Hindlimb muscle (tissue), 1 donor: ENCODE measurements at regions not wholly inside any gene's neighbourhood (a gene's known extent, or its start where the extent isn't known, plus 50 kb on each side); places are given as distances from the start of the nearest gene placed in this dataset.
"Not testable (repeated sequence)": the region's sequence is repeated elsewhere in the genome, so short reads cannot be mapped to it uniquely, and the experiment has no call there.

Experiments
- DNase-seq: peaks from one replicate; pipeline ENCODE4 v3.0.0-alpha.2; 2013

DNA sequence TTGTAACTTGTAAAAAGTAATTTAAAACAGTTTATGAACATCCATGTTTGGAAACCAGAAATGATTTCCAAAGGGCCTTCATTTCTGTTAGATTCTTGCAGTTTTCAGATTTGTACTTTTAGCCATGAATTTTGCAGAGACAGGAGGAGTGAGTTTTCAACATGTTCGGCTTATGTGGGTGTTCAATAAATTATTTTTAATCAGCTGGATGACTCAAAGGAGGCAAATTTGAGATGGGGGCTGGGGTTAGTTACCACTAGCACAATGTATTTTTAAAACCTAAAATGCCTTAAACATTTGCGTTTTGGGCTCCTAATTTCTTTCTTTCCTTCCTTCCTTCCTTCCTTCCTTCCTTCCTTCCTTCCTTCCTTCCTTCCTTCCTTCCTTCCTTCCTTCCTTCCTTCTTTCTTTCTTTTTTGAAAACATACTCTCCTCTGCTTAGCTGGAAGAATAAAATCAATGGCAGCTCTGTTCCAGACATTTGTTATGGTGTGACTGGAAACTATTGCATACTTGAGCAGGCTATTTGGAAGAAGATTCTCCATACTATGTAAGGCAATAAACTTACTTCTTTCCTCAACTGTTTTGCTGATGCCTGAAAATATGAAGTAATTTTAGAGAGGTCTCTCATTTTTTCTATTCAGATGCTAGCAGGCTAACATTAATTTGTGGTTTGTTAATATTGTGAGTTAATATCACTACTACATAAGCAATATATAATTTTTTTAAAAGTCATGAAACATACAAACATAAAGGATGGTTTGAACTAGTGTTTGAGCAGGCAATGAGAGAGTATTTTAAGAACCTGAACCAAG is 394.4 kb downstream of the NYAP2 start:
- DNase-seq: no peak

DNA sequence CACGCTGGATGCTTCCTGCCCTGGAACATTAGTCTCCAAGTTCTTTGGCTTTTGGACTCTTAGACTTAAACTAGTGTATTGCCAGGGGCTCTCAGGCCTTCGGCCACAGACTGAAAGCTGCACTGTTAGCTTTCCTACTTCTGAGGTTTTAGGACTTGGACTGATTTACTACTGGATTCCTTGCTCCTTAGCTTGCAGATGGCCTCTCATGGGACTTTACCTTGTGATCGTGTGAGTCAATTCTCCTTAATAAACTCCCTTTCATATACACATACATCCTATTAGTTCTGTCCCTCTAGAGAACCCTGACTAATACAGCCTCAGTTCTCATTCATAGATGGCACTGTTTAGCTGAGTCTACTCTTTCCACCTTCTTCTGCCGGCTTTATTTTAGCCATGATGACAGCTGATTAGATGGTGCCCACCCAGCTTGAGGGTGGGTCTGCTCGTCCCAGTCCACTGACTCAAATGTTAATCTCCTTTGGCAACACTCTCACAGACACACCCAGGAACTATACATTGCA is 389.1 kb downstream of the NYAP2 start:
- no peak for DNase-seq

DNA sequence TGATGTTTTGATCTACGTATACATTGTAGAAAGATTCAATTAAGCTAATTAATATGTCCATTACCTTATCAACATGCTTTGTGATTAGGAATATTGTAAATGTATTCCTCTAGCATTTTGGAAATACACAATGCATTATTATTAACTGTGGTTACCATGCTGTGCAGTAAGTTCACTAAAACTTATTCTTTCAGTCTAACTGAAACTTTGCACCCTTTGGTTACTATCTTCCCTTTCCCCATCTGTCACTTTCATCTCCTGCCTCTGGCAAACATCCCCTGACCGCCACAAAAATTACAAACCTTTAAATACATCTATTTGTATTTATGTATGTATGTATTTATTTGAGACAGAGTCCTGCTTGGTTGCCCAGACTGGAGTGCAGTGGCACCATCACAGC is 388.0 kb downstream of the NYAP2 start:
- no peak for DNase-seq

- no peak for DNase-seq
These were observed 382.5 kb downstream of the NYAP2 start for GRCh38 chr2:225781991-225782390.

DNA sequence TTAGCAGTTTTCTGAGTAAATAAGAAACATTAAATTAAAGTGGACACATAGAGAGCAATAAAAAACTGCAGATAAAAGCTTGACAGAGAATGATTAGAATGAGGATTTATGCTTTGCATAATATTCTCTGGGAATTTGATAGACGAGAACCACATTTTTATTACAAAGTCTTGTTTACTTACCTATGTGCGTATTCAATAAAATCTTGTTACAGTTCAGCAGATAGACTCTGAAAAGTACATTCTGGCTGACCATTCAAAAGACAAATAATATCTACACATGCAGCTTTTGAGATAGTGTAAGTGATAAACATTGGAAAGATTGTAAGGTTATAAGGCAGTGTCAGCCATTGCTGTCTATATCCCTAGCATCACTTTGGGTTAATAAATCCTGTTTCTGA is 381.6 kb downstream of the NYAP2 start:
- no peak for DNase-seq

GRCh38 chr2:225779829-225780228 is 380.3 kb downstream of the NYAP2 start:
- DNase-seq: no peak

- no peak for DNase-seq
These were observed 373.6 kb downstream of the NYAP2 start for GRCh38 chr2:225773148-225773547.

GRCh38 chr2:225771701-225772100 is 372.2 kb downstream of the NYAP2 start:
- DNase-seq: no peak

- no peak for DNase-seq
These were observed 369.2 kb downstream of the NYAP2 start for GRCh38 chr2:225768741-225769140.

DNA sequence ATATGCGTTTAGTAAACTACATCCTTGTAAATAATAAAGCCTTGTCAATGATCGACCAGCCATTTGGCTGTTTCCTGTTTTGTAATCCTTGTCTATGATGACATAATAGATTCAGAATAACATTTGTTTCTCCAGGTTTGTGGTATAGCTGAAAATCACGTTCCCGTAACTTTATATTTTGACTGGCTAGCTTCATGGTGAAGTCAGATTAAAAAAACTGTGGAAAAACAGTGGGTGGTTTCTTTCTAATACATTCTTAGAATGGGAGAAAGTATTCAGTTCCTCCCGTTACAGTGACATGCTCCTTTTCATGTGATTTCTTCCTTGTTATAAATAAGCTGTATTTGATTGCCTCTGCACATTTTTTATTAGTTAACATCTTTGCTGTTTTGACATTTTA is 366.9 kb downstream of the NYAP2 start:
- peak; percentile 8 for DNase-seq

DNA sequence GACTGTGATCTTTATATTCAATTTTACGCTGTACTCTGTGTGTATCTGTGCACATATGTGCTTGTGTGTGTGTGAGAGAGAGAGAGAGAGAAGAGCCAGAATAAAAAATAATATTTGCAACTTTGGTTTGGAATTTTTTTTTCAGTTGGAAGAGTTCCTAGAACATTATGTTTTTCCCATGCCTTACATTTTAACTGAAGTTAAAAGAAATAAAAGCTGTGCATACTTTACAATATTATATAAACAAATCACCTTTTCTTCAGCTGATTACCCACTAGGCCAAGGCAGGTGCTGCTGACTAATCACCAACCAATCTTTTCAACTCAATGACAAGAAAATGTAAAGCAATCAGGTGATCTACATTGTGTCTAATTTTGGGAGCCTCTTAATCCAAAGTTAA is 366.3 kb downstream of the NYAP2 start:
- peak; percentile 40 for DNase-seq

DNA sequence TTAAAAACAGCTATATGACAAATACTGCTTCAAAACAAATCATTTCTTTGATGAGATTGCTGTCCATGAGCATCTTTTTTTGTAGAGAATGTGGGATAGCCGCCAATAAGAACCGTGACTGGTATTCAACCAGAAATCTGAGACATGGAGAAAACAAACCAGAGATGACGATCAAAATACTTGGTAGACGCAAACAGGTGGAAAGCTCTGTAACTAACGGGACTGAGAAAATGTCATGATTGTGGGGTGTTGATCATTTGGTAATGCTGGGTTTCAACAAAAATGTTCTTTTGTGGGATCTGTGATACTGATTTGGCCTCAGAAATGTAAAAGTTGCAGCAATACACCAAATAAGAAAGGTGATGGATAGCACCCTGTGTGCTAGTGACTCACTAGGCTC is 364.8 kb downstream of the NYAP2 start:
- DNase-seq: no peak

DNA sequence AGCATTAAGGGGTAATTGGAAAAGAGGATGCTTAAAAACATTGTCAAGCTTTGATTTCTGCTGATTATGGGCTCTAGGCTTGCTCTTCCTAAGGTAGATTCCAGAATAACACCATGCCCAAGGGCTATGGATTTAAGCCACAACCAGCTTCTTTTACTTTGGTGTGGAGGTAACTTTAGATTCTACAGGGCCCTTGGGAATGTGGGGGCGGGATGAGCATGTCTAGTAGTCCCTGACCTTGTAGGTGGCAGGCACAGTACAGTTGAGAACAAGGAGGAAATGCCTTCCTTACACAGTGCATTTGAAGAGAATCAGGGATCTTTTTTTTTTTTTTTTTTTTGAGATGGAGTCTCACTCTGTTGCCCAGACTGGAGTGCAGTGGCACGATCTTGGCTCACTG is 364.2 kb downstream of the NYAP2 start:
- DNase-seq: no peak

- no peak for DNase-seq
These were observed 361.9 kb downstream of the NYAP2 start for GRCh38 chr2:225761396-225761795.

- DNase-seq: no peak
These were observed 357.7 kb downstream of the NYAP2 start for GRCh38 chr2:225757248-225757647.

GRCh38 chr2:225756198-225756597 is 356.7 kb downstream of the NYAP2 start:
- no peak for DNase-seq

DNA sequence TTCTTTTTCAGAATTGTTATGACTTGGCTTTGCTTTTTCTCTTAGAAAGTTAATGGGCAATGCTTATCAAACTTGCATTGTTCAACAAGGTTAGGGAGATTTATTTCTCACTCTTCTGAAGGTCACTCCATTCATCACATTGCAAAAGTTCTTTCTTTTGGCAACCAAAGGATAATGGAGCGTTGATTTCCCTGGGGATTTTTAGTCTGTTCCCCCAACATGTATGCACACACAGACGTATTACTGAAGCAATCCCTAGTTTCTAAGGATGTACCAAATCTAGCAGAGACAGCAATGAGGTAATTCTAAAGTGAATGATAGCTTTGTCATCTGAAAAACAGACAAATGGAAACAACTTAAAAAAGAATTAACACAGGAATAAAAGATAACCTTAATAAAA is 349.1 kb downstream of the NYAP2 start:
- DNase-seq: no peak

DNA sequence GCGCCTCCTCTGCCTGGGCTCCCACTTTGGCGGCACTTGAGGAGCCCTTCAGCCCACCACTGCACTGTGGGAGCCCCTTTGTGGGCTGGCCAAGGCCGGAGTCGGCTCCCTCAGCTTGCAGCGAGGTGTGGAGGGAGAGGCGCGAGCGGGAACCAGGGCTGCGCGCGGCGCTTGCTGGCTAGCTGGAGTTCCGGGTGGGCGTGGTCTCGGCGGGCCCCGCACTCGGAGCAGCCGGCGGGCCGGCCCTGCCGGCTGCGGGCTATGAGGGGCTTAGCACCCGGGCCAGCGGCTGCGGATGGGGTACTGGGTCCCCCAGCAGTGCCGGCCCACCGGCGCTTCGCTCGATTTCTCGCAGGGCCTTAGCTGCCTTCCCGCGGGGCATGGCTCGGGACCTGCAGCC is 344.5 kb downstream of the NYAP2 start:
- not testable (repeated sequence) for DNase-seq

DNA sequence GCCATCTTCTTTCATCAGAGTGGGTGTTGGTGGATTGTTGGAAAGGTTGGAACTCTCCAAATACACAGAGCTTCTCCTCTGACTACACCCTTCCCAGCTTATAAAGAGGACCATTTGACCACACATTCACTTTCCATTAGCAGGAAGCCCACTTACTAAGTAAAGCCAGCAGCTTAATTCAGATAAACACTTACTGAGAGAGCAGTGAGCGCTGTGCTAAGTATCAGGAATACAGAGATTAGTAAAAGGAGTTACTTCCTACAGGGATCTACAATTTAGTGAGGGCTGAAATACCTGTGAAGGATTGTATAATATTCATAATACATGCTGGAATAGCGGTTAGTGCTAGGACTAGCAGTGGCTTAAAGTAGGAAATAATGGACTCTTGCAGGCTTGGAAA is 343.0 kb downstream of the NYAP2 start:
- DNase-seq: no peak

GRCh38 chr2:225740086-225740485 is 340.6 kb downstream of the NYAP2 start:
- DNase-seq: no peak

DNA sequence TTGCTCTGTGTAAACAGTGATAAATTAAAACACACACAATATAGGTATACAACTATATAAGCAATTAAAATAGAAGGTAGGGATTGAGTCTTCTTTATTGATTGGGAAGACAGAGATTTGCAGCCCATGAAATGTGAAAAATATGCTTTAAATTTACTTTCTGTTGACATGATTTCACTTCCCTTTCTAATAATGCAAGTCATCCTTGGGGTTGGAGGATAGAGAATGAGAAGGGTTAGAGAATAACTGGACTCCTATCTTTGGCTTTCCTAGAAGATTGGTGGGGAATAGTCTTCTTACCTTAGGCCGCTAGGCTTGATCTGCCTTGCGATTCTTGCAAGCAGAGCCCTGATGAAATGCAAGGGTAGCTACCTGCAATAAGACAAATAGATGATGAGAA is 339.8 kb downstream of the NYAP2 start:
- no peak for DNase-seq

DNA sequence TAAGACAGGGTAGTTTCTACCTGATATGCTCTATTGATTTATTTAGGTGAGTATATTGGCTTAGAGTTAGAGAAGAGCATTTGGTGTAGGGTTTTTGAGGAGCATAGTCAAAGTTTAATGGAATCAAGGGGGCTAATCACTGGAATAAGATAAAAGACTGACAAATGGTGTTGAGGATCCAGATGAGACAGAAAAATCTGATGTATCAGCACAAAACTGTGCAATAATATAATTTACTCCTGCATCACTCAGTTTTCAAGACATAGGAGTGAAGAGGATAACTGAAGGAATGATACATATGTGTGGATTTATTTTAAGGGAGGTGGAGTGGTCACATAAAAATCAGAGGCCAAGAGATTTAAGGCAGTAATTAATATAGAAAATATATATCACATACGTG is 339.2 kb downstream of the NYAP2 start:
- no peak for DNase-seq

GRCh38 chr2:225737556-225737955 is 338.0 kb downstream of the NYAP2 start:
- no peak for DNase-seq

GRCh38 chr2:225735844-225736243 is 336.3 kb downstream of the NYAP2 start:
- peak; percentile 39 for DNase-seq

DNA sequence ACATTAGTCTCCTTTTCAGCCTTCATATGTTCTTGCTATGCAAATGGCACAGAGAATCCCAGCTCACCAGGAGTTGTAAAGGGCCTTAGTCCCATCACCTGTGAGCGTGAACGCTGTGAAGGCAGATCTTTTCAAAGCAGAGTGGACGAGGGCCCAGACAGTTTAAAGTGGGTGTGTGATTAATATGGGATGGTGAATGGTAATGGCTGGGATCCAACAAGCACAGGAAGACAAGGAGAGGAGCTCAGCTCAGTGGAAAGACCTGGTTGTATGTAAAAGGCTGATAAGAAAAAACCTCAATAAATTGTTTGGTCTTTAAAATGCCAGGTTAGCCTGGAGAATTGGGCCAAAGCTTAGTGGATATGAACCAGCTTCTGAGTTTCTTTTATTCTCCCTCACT is 326.2 kb downstream of the NYAP2 start:
- no peak for DNase-seq
